PC-3 (cell line): ENCODE measurements at regions not wholly inside any gene's neighbourhood (a gene's known extent, or its start where the extent isn't known, plus 50 kb on each side); places are given as distances from the start of the nearest gene placed in this dataset.

Experiments used
- ATAC-seq: fragments of 200-7000 bp; cut with Tn5 transposase; 2 replicates; pipeline ENCODE4 v1.9.1; 2020; ENCODE audit warnings: mild to moderate bottlenecking, moderate library complexity
- BruUV-seq: library from RNA; stranded (reverse); fragments of 400-500 nt; replicated peaks from 2 replicates; lab custom pipeline; 2021; lab: Mats Ljungman, UMichigan
- CTCF ChIA-PET: fragments of 300-600 bp; sonication (Branson Sonifier 250); formaldehyde crosslinking; loops from one replicate; lab custom pipeline; 2022; ENCODE audit warnings: antibody characterized with exemption; lab: Charles Lee
- POLR2A ChIA-PET: fragments of 300-600 bp; sonication (Branson Sonifier 250); formaldehyde crosslinking; loops from one replicate; lab custom pipeline; 2022; ENCODE audit warnings: antibody characterized with exemption; ENCODE audit not compliant: unreplicated experiment; lab: Charles Lee
- DNase-seq: peaks from one replicate; pipeline ENCODE4 v3.0.0-alpha.2; 2015
- H2AFZ ChIP-seq: fragments of 300-600 bp; sonication (generic); 2 replicates; pipeline ENCODE4 v1.6.0; 2016; ENCODE audit warnings: antibody characterized with exemption, low read length
- H3F3A ChIP-seq: fragments of 300-600 bp; sonication (generic); one replicate; pipeline ENCODE4 v1.6.0; 2017; ENCODE audit warnings: antibody characterized with exemption, low read length, control low read depth, mild to moderate bottlenecking; ENCODE audit not compliant: unreplicated experiment
- H3K27ac ChIP-seq: fragments of 300-600 bp; sonication (generic); 2 replicates; pipeline ENCODE4 v1.5.1; 2016; ENCODE audit warnings: mild to moderate bottlenecking, low read length
- H3K27me3 ChIP-seq: fragments of 300-600 bp; sonication (generic); 2 replicates; pipeline ENCODE4 v1.6.1; 2016; ENCODE audit warnings: low read length, mixed read lengths
- H3K36me3 ChIP-seq: fragments of 300-600 bp; sonication (generic); 2 replicates; pipeline ENCODE4 v1.6.1; 2016; ENCODE audit warnings: low read depth, mixed run types, low read length, mixed read lengths
- H3K4me1 ChIP-seq: fragments of 300-600 bp; sonication (generic); 2 replicates; pipeline ENCODE4 v1.5.1; 2016; ENCODE audit warnings: low read length; ENCODE audit not compliant: insufficient read depth
- H3K4me2 ChIP-seq: fragments of 300-600 bp; sonication (generic); 2 replicates; pipeline ENCODE4 v1.6.0; 2016; ENCODE audit warnings: low read length
- H3K4me3 ChIP-seq: fragments of 300-600 bp; sonication (generic); 2 replicates; pipeline ENCODE4 v1.5.1; 2016; ENCODE audit warnings: mild to moderate bottlenecking, low read length, mixed read lengths
- H3K79me2 ChIP-seq: fragments of 300-600 bp; sonication (generic); 2 replicates; pipeline ENCODE4 v1.6.1; 2017; ENCODE audit warnings: low read length, mixed read lengths
- H3K9ac ChIP-seq: fragments of 300-600 bp; sonication (generic); 2 replicates; pipeline ENCODE4 v1.6.0; 2016; ENCODE audit warnings: mild to moderate bottlenecking, low read length
- H3K9me2 ChIP-seq: fragments of 300-600 bp; sonication (generic); replicated peaks from 2 replicates; pipeline ENCODE4 v1.6.1; 2016; ENCODE audit warnings: mixed run types, low read length, mixed read lengths
- H3K9me3 ChIP-seq: fragments of 300-600 bp; sonication (generic); 2 replicates; pipeline ENCODE4 v1.6.1; 2016; ENCODE audit warnings: low read length, mixed read lengths
- H4K20me1 ChIP-seq: fragments of 300-600 bp; sonication (generic); 2 replicates; pipeline ENCODE4 v1.6.1; 2016; ENCODE audit warnings: low read length, mixed read lengths
- EZH2 ChIP-seq: fragments of 300-600 bp; sonication (generic); IDR thresholded peaks from one replicate; pipeline ENCODE4 v1.6.1; 2017; ENCODE audit warnings: antibody characterized with exemption, mild to moderate bottlenecking, low read length; ENCODE audit not compliant: unreplicated experiment
- EZH2phosphoT487 ChIP-seq: fragments of 300-600 bp; sonication (generic); IDR thresholded peaks from 2 replicates; pipeline ENCODE4 v1.6.1; 2018; ENCODE audit warnings: mild to moderate bottlenecking, antibody characterized with exemption, low read length, borderline replicate concordance
- intact Hi-C: fragments of 100-400 bp; cut with micrococcal nuclease; formaldehyde crosslinking; loops from 2 replicates; pipeline ENCODE4 v1.9.0; 2023
- TF ChIP-seq, protein P1 (sequence below): fragments of 300-600 bp; sonication (generic); conservative IDR thresholded peaks from 2 replicates; pipeline ENCODE4 v1.5.1; 2017; ENCODE audit warnings: antibody characterized with exemption, low read depth, mild to moderate bottlenecking, low read length

DNA sequence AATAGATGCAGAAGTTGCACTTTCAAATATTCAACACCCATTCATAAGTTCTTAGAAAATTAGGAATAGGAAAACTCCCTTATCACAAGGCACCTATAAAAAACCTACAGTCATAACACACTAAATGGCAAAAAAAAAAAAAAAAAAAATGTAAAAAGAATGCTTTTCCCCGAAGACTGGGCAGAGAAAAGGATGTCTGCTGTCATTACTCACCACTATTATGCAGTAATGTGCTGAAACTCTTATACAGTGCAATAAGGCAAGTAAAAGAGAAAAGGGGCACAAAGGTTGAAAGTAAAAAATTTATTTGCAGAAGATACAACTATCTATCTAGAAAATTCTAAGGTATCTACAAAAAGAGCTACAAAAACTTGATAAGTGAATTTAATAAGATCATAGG lies 607.8 kb upstream of the ARID1B start:
- ATAC-seq (no peak), DNase-seq (no peak)
- Histone ChIP-seq H3K9me3 (no peaks in the 10 kb centered on the region), H3K27me3 (no peaks in the 10 kb centered on the region), H3K36me3 (no peaks in the 10 kb centered on the region), H3K9ac (no peak overlapping the region), H3K27ac (no peak overlapping the region), H2AFZ (no peak overlapping the region), H3K9me2 (no peaks in the 10 kb centered on the region), H3K4me2 (no peak overlapping the region), H3K4me1 (no peaks in the 10 kb centered on the region), H3K4me3 (no peak overlapping the region), H3K79me2 (no peaks in the 10 kb centered on the region), H4K20me1 (no peaks in the 10 kb centered on the region), H3F3A (no peaks in the 10 kb centered on the region)
- BruUV-seq: no TSS peak
- POLR2A ChIA-PET: no interaction called here
- intact Hi-C loops: no loop called here
- CTCF ChIA-PET: no interaction called here
- TF ChIP-seq EZH2 (no peak), EZH2phosphoT487 (no peak)
- TF ChIP-seq, protein P1, sequence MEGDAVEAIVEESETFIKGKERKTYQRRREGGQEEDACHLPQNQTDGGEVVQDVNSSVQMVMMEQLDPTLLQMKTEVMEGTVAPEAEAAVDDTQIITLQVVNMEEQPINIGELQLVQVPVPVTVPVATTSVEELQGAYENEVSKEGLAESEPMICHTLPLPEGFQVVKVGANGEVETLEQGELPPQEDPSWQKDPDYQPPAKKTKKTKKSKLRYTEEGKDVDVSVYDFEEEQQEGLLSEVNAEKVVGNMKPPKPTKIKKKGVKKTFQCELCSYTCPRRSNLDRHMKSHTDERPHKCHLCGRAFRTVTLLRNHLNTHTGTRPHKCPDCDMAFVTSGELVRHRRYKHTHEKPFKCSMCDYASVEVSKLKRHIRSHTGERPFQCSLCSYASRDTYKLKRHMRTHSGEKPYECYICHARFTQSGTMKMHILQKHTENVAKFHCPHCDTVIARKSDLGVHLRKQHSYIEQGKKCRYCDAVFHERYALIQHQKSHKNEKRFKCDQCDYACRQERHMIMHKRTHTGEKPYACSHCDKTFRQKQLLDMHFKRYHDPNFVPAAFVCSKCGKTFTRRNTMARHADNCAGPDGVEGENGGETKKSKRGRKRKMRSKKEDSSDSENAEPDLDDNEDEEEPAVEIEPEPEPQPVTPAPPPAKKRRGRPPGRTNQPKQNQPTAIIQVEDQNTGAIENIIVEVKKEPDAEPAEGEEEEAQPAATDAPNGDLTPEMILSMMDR: no peak

DNA sequence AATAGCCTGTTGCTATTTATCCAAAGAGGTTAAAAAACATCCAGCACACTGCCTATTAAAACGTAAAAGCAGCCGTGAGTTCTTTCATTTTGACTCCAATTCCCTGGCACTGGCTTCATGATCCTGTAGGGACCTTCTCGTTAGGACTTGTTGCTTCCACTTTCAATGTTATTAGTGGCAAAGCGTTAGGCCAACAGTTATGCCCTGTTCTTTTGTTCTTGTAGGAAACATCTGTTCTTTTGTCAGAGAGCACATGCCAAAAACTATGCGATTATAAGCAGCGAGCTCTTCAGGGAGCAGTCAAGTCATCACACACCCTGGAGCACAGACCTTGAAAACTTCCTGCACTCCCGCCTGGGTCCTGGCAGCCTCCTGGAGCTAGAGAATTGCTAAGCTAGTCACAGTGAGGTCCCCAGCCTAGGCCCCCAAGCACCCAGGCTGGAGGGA lies 609.5 kb upstream of the ARID1B start:
- Histone ChIP-seq H3K9me2 (no peaks in the 10 kb centered on the region), H3K4me3 (no peak overlapping the region), H3K9me3 (no peaks in the 10 kb centered on the region), H3K27me3 (no peaks in the 10 kb centered on the region), H2AFZ (no peak overlapping the region), H3K36me3 (no peaks in the 10 kb centered on the region), H3K4me1 (no peaks in the 10 kb centered on the region), H3F3A (no peaks in the 10 kb centered on the region), H3K27ac (no peak overlapping the region), H3K79me2 (no peaks in the 10 kb centered on the region), H4K20me1 (no peaks in the 10 kb centered on the region), H3K9ac (no peak overlapping the region), H3K4me2 (no peak overlapping the region)
- ATAC-seq (no peak), DNase-seq (no peak)
- BruUV-seq: no TSS peak
- CTCF ChIA-PET: no interaction called here
- TF ChIP-seq, protein P1: no peak
- TF ChIP-seq EZH2phosphoT487 (no peak), EZH2 (no peak)
- POLR2A ChIA-PET: no interaction called here
- intact Hi-C loops: no loop called here

DNA sequence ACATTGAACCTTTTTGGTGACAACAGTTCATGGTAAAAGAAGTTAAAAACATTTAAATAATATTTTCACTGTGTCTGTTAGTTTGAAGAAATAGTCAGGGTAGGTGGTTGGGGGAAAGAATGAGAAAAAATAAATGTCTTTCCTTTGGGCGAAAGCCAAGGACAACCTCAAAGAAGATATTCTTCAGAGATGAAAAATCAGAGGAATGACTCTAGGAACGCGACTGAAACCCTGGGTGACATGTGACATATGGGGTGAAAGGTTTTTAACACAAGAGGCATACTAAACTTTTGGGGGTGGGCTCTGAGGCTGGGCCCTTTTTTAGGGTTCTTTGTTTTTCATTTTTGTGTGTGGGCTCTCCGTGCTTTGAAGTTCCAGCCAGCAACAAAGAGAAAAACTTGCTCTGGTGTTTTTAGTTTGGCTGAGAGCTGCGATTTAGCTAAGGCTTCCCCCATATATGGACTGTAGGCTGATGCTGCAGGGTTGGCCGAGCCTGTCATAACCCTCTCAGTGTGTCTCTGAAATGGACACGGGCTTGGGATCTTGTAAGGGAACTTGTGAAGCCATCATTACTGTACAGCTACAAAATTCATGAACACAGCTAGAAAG lies 610.1 kb upstream of the ARID1B start:
- H3K4me2 ChIP-seq: no peak overlapping the region
- H3K79me2 ChIP-seq: no peaks in the 10 kb centered on the region
- H3F3A ChIP-seq: no peaks in the 10 kb centered on the region
- ATAC-seq (no peak), DNase-seq (no peak)
- H2AFZ ChIP-seq: no peak overlapping the region
- POLR2A ChIA-PET: no interaction called here
- no peaks in the 10 kb centered on the region for H3K9me2 ChIP-seq
- H3K27me3 ChIP-seq: no peaks in the 10 kb centered on the region
- H3K4me3 ChIP-seq: no peak overlapping the region
- no peak overlapping the region for H3K27ac ChIP-seq
- TF ChIP-seq EZH2 (no peak), EZH2phosphoT487 (no peak)
- TF ChIP-seq, protein P1: no peak
- no peaks in the 10 kb centered on the region for H3K4me1 ChIP-seq
- no peak overlapping the region for H3K9ac ChIP-seq
- intact Hi-C loops: no loop called here
- CTCF ChIA-PET: interaction anchor here (0.7 kb wide), 1 partner anchor 175 kb away, joined by 3 read pairs; no protein-coding TSS in a partner anchor
- no peaks in the 10 kb centered on the region for H3K36me3 ChIP-seq
- BruUV-seq: no TSS peak
- H4K20me1 ChIP-seq: no peaks in the 10 kb centered on the region
- H3K9me3 ChIP-seq: no peaks in the 10 kb centered on the region
